A673 (cell line): ENCODE measurements at regions not wholly inside any gene's neighbourhood (a gene's known extent, or its start where the extent isn't known, plus 50 kb on each side); places are given as distances from the start of the nearest gene placed in this dataset.

Source experiments
- EZH2 ChIP-seq: fragments of 200-600 bp; sonication (generic); IDR thresholded peaks from 2 replicates; pipeline ENCODE4 v1.6.1; 2017; ENCODE audit warnings: borderline replicate concordance, low read depth, mild to moderate bottlenecking, mixed read lengths, antibody characterized with exemption, low read length; ENCODE audit not compliant: poor library complexity, severe bottlenecking
- TF ChIP-seq, protein P1 (sequence below): fragments of 300-800, 200-600 bp; sonication (generic); conservative IDR thresholded peaks from 2 replicates; pipeline ENCODE4 v1.5.1; 2017; ENCODE audit warnings: low read depth, mild to moderate bottlenecking, antibody characterized with exemption, low read length, moderate library complexity, mixed read lengths

DNA sequence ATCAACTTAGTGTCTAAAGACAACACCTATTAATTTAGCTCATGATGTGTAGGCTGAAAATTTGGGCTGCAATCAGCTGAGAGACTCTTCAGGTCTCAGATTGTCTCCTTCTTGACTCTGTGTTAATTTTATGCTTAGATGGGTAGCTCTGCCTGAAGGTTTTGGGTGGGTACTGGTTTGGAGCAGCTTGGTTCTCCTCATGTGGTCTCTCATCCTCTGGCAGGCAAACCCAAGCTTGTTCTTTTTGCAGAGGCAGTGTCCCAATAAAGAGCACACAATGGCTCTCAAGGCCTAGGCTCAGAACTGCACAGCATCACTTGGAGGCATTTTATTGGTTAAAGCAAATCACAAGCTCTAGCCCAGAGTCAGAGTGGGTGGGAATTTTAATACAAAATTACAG, 280.6 kb downstream of the BTBD3 start:
- TF ChIP-seq, protein P1, sequence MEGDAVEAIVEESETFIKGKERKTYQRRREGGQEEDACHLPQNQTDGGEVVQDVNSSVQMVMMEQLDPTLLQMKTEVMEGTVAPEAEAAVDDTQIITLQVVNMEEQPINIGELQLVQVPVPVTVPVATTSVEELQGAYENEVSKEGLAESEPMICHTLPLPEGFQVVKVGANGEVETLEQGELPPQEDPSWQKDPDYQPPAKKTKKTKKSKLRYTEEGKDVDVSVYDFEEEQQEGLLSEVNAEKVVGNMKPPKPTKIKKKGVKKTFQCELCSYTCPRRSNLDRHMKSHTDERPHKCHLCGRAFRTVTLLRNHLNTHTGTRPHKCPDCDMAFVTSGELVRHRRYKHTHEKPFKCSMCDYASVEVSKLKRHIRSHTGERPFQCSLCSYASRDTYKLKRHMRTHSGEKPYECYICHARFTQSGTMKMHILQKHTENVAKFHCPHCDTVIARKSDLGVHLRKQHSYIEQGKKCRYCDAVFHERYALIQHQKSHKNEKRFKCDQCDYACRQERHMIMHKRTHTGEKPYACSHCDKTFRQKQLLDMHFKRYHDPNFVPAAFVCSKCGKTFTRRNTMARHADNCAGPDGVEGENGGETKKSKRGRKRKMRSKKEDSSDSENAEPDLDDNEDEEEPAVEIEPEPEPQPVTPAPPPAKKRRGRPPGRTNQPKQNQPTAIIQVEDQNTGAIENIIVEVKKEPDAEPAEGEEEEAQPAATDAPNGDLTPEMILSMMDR = no peak
- TF ChIP-seq EZH2 = no peak
